IMR-90 (cell line): ENCODE measurements at regions not wholly inside any gene's neighbourhood (a gene's known extent, or its start where the extent isn't known, plus 50 kb on each side); places are given as distances from the start of the nearest gene placed in this dataset.

Source experiments
- ATAC-seq: fragments of 200-7000 bp; cut with Tn5 transposase; 2 replicates; pipeline ENCODE4 v1.9.1; 2020; ENCODE audit warnings: low read depth, mild to moderate bottlenecking, moderate library complexity
- BruUV-seq: library from RNA; stranded (reverse); fragments of 400-500 nt; replicated peaks from 2 replicates; lab custom pipeline; 2021; lab: Mats Ljungman, UMichigan
- CTCF ChIA-PET: fragments of 300-600 bp; formaldehyde crosslinking; extraction: SDS; loops from one replicate; lab custom pipeline; 2021; ENCODE audit warnings: antibody characterized with exemption; lab: Yijun Ruan, JAX
- POLR2A ChIA-PET: fragments of 300-600 bp; sonication (Branson Sonifier 250); formaldehyde crosslinking; loops from one replicate; lab custom pipeline; 2022; ENCODE audit warnings: antibody characterized with exemption; ENCODE audit not compliant: unreplicated experiment; lab: Charles Lee
- DNase-seq: peaks from one replicate; pipeline ENCODE4 v3.0.0; 2013
- H2AFZ ChIP-seq: replicated peaks from 2 replicates; pipeline ENCODE3; 2013; ENCODE audit warnings: low read length, mild to moderate bottlenecking; ENCODE audit not compliant: poor library complexity
- H2AK5ac ChIP-seq: 2 replicates; pipeline ENCODE4 v1.6.1; 2013; ENCODE audit warnings: low read depth, low read length, inconsistent platforms
- H2AK9ac ChIP-seq: replicated peaks from 2 replicates; pipeline ENCODE3; 2013; ENCODE audit warnings: mild to moderate bottlenecking, low read depth, low read length, moderate library complexity; ENCODE audit not compliant: poor library complexity
- H2BK120ac ChIP-seq: 2 replicates; pipeline ENCODE4 v1.6.1; 2013; ENCODE audit warnings: low read depth, low read length, inconsistent platforms
- H2BK15ac ChIP-seq: 3 replicates; pipeline ENCODE4 v1.6.1; 2013; ENCODE audit warnings: low read depth, low read length, inconsistent platforms
- H2BK20ac ChIP-seq: 2 replicates; pipeline ENCODE4 v1.6.1; 2013; ENCODE audit warnings: low read depth, mild to moderate bottlenecking, inconsistent platforms, low read length, moderate library complexity
- H2BK5ac ChIP-seq: 2 replicates; pipeline ENCODE4 v1.6.1; 2013; ENCODE audit warnings: mild to moderate bottlenecking, low read depth, low read length, inconsistent platforms; ENCODE audit not compliant: poor library complexity, severe bottlenecking
- H3K14ac ChIP-seq: replicated peaks from 2 replicates; pipeline ENCODE4 v1.6.1; 2013; ENCODE audit warnings: low read depth, low read length, inconsistent platforms
- H3K18ac ChIP-seq: 2 replicates; pipeline ENCODE4 v1.6.1; 2013; ENCODE audit warnings: low read depth, low read length, control low read depth
- H3K23ac ChIP-seq: 2 replicates; pipeline ENCODE4 v1.6.1; 2013; ENCODE audit warnings: low read depth, low read length, inconsistent platforms
- H3K27ac ChIP-seq: 2 replicates; pipeline ENCODE4 v1.5.1; 2013; ENCODE audit warnings: mild to moderate bottlenecking, control low read depth, low read length; ENCODE audit not compliant: insufficient read depth
- H3K27me3 ChIP-seq: 2 replicates; pipeline ENCODE4 v1.6.1; 2013; ENCODE audit warnings: low read length; ENCODE audit not compliant: control insufficient read depth, insufficient read depth
- H3K36me3 ChIP-seq: 2 replicates; pipeline ENCODE4 v1.6.1; 2013; ENCODE audit warnings: low read length, mixed read lengths; ENCODE audit not compliant: control insufficient read depth, insufficient read depth
- H3K4ac ChIP-seq: 2 replicates; pipeline ENCODE4 v1.6.1; 2013; ENCODE audit warnings: low read depth, low read length, inconsistent platforms
- H3K4me1 ChIP-seq: 2 replicates; pipeline ENCODE4 v1.6.1; 2013; ENCODE audit warnings: low read length, mixed read lengths; ENCODE audit not compliant: control insufficient read depth, insufficient read depth
- H3K4me2 ChIP-seq: 2 replicates; pipeline ENCODE4 v1.6.1; 2013; ENCODE audit warnings: low read depth, mild to moderate bottlenecking, control low read depth, low read length, moderate library complexity
- H3K4me3 ChIP-seq: 2 replicates; pipeline ENCODE4 v1.5.1; 2013; ENCODE audit warnings: low read depth, mild to moderate bottlenecking, control low read depth, low read length, moderate library complexity; ENCODE audit not compliant: insufficient read depth
- H3K56ac ChIP-seq: 2 replicates; pipeline ENCODE4 v1.6.1; 2013; ENCODE audit warnings: low read length, inconsistent platforms; ENCODE audit not compliant: insufficient read depth; ENCODE audit errors: extremely low read depth
- H3K79me1 ChIP-seq, 2 experiments: 2 replicates each; pipeline ENCODE4 v1.6.1; 2013; ENCODE audit warnings: low read length in 2 of 2, inconsistent platforms in 1 of 2, low read depth in 1 of 2
- H3K9ac ChIP-seq: 2 replicates; pipeline ENCODE4 v1.6.1; 2013; ENCODE audit warnings: low read depth, low read length, control low read depth
- H3K9me1 ChIP-seq: 2 replicates; pipeline ENCODE4 v1.6.1; 2013; ENCODE audit warnings: low read length, inconsistent platforms; ENCODE audit not compliant: insufficient read depth
- H3K9me3 ChIP-seq: 2 replicates; pipeline ENCODE4 v1.6.1; 2013; ENCODE audit warnings: low read length; ENCODE audit not compliant: control insufficient read depth, insufficient read depth
- H4K20me1 ChIP-seq: 2 replicates; pipeline ENCODE4 v1.6.1; 2013; ENCODE audit warnings: low read length, inconsistent platforms; ENCODE audit not compliant: insufficient read depth
- H4K5ac ChIP-seq: 2 replicates; pipeline ENCODE4 v1.6.1; 2013; ENCODE audit warnings: mild to moderate bottlenecking, low read depth, low read length, control low read depth
- H4K8ac ChIP-seq, 2 experiments: 2 replicates each; pipeline ENCODE4 v1.6.1; 2013; ENCODE audit warnings: low read depth in 2 of 2, low read length in 2 of 2, control low read depth in 1 of 2, inconsistent platforms in 1 of 2
- H4K91ac ChIP-seq: 2 replicates; pipeline ENCODE4 v1.6.1; 2013; ENCODE audit warnings: low read depth, low read length, inconsistent platforms; ENCODE audit not compliant: insufficient read depth
- BHLHE40 ChIP-seq: fragments of 150-350 bp; IDR thresholded peaks from 2 replicates; pipeline ENCODE4 v1.6.1; 2016; ENCODE audit warnings: mild to moderate bottlenecking, low read depth, low read length
- CEBPB ChIP-seq: IDR thresholded peaks from 2 replicates; pipeline ENCODE4 v1.6.1; 2012; ENCODE audit warnings: low read depth, low read length, improper control_type of control experiment
- MAZ ChIP-seq: IDR thresholded peaks from 2 replicates; pipeline ENCODE4 v1.6.1; 2012; ENCODE audit warnings: low read depth, mild to moderate bottlenecking, low read length, improper control_type of control experiment, moderate library complexity, borderline replicate concordance
- MXI1 ChIP-seq: IDR thresholded peaks from 2 replicates; pipeline ENCODE4 v1.6.1; 2012; ENCODE audit warnings: low read depth, mild to moderate bottlenecking, low read length, moderate library complexity, borderline replicate concordance
- NFE2L2 ChIP-seq: fragments of 150-350 bp; IDR thresholded peaks from 2 replicates; pipeline ENCODE4 v1.6.1; 2016; ENCODE audit warnings: low read depth, mild to moderate bottlenecking, low read length
- RAD21 ChIP-seq: IDR thresholded peaks from 2 replicates; pipeline ENCODE4 v1.6.1; 2012; ENCODE audit warnings: low read length, improper control_type of control experiment
- RCOR1 ChIP-seq: IDR thresholded peaks from 2 replicates; pipeline ENCODE4 v1.6.1; 2012; ENCODE audit warnings: mild to moderate bottlenecking, low read length, improper control_type of control experiment; ENCODE audit not compliant: insufficient replicate concordance
- RFX5 ChIP-seq: IDR thresholded peaks from 2 replicates; pipeline ENCODE4 v1.8.0; 2012; ENCODE audit warnings: low read depth, mild to moderate bottlenecking, low read length, moderate library complexity
- SMC3 ChIP-seq: fragments of 150-350 bp; IDR thresholded peaks from 2 replicates; pipeline ENCODE4 v1.6.1; 2016; ENCODE audit warnings: low read depth, mild to moderate bottlenecking, antibody characterized with exemption, low read length, moderate library complexity
- USF2 ChIP-seq: fragments of 150-350 bp; IDR thresholded peaks from 2 replicates; pipeline ENCODE4 v1.6.1; 2017; ENCODE audit warnings: mild to moderate bottlenecking, antibody characterized with exemption, low read length, low read depth
- WGBS, 2 experiments: methylation state at CpG; one replicate each; pipeline versions ENCODE4 v1.1.5 to v1.1.7; 2013; ENCODE audit warnings: missing lambda C conversion rate in 2 of 2; ENCODE audit not compliant: insufficient read length in 1 of 2; ENCODE audit errors: extremely low coverage in 2 of 2; 5-methylcytosine and 5-hydroxymethylcytosine counted together
- dilution Hi-C: fragments of 300-500 bp; cut with HindIII; formaldehyde crosslinking; loops from one replicate; pipeline ENCODE4 v1.14.3; 2018; ENCODE audit warnings: low sequenced_read_pairs; ENCODE audit not compliant: unreplicated experiment
- in situ Hi-C: fragments of 300-500 bp; cut with MboI; formaldehyde crosslinking; loops from 3 replicates; pipeline ENCODE4 v1.14.3; 2019; ENCODE audit warnings: low sequenced_read_pairs, inconsistent platforms, mixed read lengths
- intact Hi-C: fragments of 100-400 bp; cut with micrococcal nuclease; formaldehyde crosslinking; loops from 2 replicates; pipeline ENCODE4 v1.10.0; 2022

GRCh38 chr15:79494384-79494909 lies 62.3 kb downstream of the MINAR1 start:
- no peak for TF ChIP-seq RCOR1
- TF ChIP-seq MAZ: no peak
- no peak for TF ChIP-seq USF2
- TF ChIP-seq CEBPB: no peak
- TF ChIP-seq RFX5: no peak
- TF ChIP-seq NFE2L2: no peak
- no peak for TF ChIP-seq SMC3
- no peak for TF ChIP-seq MXI1
- no peak for TF ChIP-seq RAD21
- no peak for TF ChIP-seq BHLHE40
- no peak overlapping the region for H3K18ac ChIP-seq
- no TSS peak for BruUV-seq
- no peak overlapping the region for H2BK20ac ChIP-seq
- no peak overlapping the region for H3K14ac ChIP-seq
- dilution Hi-C loops: no loop called here
- no peak overlapping the region for H2AK5ac ChIP-seq
- H3K4ac ChIP-seq: no peak overlapping the region
- no peaks in the 10 kb centered on the region for H3K4me1 ChIP-seq
- H3K56ac ChIP-seq: no peak overlapping the region
- no peak overlapping the region for H2BK120ac ChIP-seq
- no peaks in the 10 kb centered on the region; the same call in 1 of the 2 replicates for H3K27me3 ChIP-seq
- in situ Hi-C loops: no loop called here
- no peak overlapping the region for H3K4me3 ChIP-seq
- POLR2A ChIA-PET: no interaction called here
- intact Hi-C loops: no loop called here
- H3K4me2 ChIP-seq: no peak overlapping the region
- H3K9me1 ChIP-seq: no peaks in the 10 kb centered on the region
- 54% methylated on average over 5 of the region's 7 CpGs; no CpG with 5 or more reads in 1 of the 2 experiments for WGBS, 2 experiments
- no peak for ATAC-seq
- H3K9me3 ChIP-seq: no peaks in the 10 kb centered on the region
- no peak overlapping the region for H4K8ac ChIP-seq
- H3K9ac ChIP-seq: no peak overlapping the region
- H2AK9ac ChIP-seq: no peak overlapping the region
- no peak overlapping the region for H2AFZ ChIP-seq
- no peaks in the 10 kb centered on the region for H3K79me1 ChIP-seq
- H4K91ac ChIP-seq: no peak overlapping the region
- CTCF ChIA-PET: no interaction called here
- H4K5ac ChIP-seq: no peak overlapping the region
- no peaks in the 10 kb centered on the region for H4K20me1 ChIP-seq
- no peaks in the 10 kb centered on the region for H3K36me3 ChIP-seq
- H2BK15ac ChIP-seq: no peak overlapping the region
- no peak for DNase-seq
- H3K27ac ChIP-seq: no peak overlapping the region
- no peak overlapping the region for H3K23ac ChIP-seq
- no peak overlapping the region for H2BK5ac ChIP-seq
